DOHH2 (cell line): ENCODE measurements at regions not wholly inside any gene's neighbourhood (a gene's known extent, or its start where the extent isn't known, plus 50 kb on each side); places are given as distances from the start of the nearest gene placed in this dataset.
"Not testable (repeated sequence)": the region's sequence is repeated elsewhere in the genome, so short reads cannot be mapped to it uniquely, and the experiment has no call there.

Source experiments
- H3F3A ChIP-seq: fragments of 200-600 bp; sonication (generic), shearing (Covaris generic); 2 replicates; pipeline ENCODE4 v1.6.0; 2016; ENCODE audit warnings: antibody characterized with exemption, mild to moderate bottlenecking; ENCODE audit not compliant: control insufficient read depth, insufficient read depth
- H3K27ac ChIP-seq: fragments of 200-600 bp; sonication (generic); 2 replicates; pipeline ENCODE4 v1.5.1; 2014; ENCODE audit warnings: low read depth, mild to moderate bottlenecking, low read length, moderate library complexity
- H3K27me3 ChIP-seq: fragments of 200-600 bp; sonication (generic); 2 replicates; pipeline ENCODE4 v1.6.1; 2014; ENCODE audit warnings: mild to moderate bottlenecking, low read length, mixed read lengths; ENCODE audit not compliant: control insufficient read depth
- H3K36me3 ChIP-seq: fragments of 200-600 bp; sonication (generic); 2 replicates; pipeline ENCODE4 v1.6.1; 2014; ENCODE audit warnings: mild to moderate bottlenecking, low read length, moderate library complexity, mixed read lengths; ENCODE audit not compliant: control insufficient read depth
- H3K4me1 ChIP-seq: fragments of 200-600 bp; sonication (generic); 2 replicates; pipeline ENCODE4 v1.6.1; 2014; ENCODE audit warnings: mild to moderate bottlenecking, low read length, mixed read lengths; ENCODE audit not compliant: control insufficient read depth
- H3K4me2 ChIP-seq: fragments of 200-600 bp; sonication (generic); 2 replicates; pipeline ENCODE4 v1.6.0; 2014; ENCODE audit warnings: mild to moderate bottlenecking, low read length, moderate library complexity
- H3K4me3 ChIP-seq: fragments of 200-600 bp; sonication (generic); 2 replicates; pipeline ENCODE4 v1.5.1; 2014; ENCODE audit warnings: mild to moderate bottlenecking, low read length, mixed read lengths
- H3K79me2 ChIP-seq: fragments of 200-600 bp; sonication (generic); 2 replicates; pipeline ENCODE4 v1.6.1; 2014; ENCODE audit warnings: mild to moderate bottlenecking, low read length, mixed read lengths; ENCODE audit not compliant: control insufficient read depth
- H3K9me2 ChIP-seq: fragments of 200-600 bp; sonication (generic); replicated peaks from 2 replicates; pipeline ENCODE4 v1.6.1; 2014; ENCODE audit warnings: mild to moderate bottlenecking, low read length, mixed read lengths; ENCODE audit not compliant: control insufficient read depth
- H3K9me3 ChIP-seq: fragments of 200-600 bp; sonication (generic); 2 replicates; pipeline ENCODE4 v1.6.1; 2014; ENCODE audit warnings: antibody characterized with exemption, low read length, mixed read lengths; ENCODE audit not compliant: control insufficient read depth, insufficient read depth
- H4K20me1 ChIP-seq: fragments of 200-600 bp; sonication (generic); 2 replicates; pipeline ENCODE4 v1.6.0; 2014; ENCODE audit warnings: low read depth, mild to moderate bottlenecking, antibody characterized with exemption, low read length, moderate library complexity; ENCODE audit not compliant: control insufficient read depth, insufficient read depth
- EZH2phosphoT487 ChIP-seq: fragments of 200-600 bp; sonication (generic); IDR thresholded peaks from 2 replicates; pipeline ENCODE4 v1.6.1; 2017; ENCODE audit warnings: borderline replicate concordance, mild to moderate bottlenecking, antibody characterized with exemption, low read length, moderate library complexity, mixed read lengths
- TF ChIP-seq, protein P1 (sequence below): fragments of 200-600 bp; sonication (generic); IDR thresholded peaks from one replicate; pipeline ENCODE4 v1.5.1; 2014; ENCODE audit warnings: antibody characterized with exemption, mild to moderate bottlenecking, low read depth, low read length; ENCODE audit not compliant: poor library complexity, severe bottlenecking

DNA sequence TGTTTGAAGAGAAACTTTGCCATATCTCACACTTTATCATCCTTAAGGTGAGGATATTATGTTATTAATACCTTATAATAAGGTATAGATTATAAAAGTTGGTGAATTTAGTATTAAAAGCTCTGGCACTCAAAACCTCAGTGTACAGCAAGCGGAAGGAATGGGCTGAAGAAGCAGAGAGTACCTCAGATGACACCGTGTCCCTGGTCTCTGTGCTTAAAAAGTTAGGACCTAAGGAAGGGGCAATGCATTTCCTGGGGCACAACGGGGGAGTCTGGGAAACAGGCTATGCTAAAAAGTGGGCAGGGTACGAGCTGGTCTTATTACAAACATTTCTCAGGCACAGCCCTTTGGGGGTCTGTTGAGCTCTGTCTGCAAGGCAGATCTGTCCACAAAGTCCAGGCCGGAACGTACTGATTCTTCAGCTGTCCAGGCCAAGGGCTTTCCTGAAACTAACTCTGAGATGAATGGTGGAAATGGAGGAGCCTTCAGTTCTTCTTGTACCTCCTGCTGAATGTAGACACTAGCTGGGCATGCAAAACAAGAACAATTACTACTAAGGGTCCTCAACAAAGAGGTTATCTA is 202.7 kb downstream of the POM121L12 start:
- Histone ChIP-seq H3F3A (no peaks in the 10 kb centered on the region), H4K20me1 (no peaks in the 10 kb centered on the region), H3K27me3 (no peaks in the 10 kb centered on the region), H3K4me1 (no peaks in the 10 kb centered on the region), H3K36me3 (no peaks in the 10 kb centered on the region), H3K9me2 (no peaks in the 10 kb centered on the region), H3K9me3 (no peaks in the 10 kb centered on the region), H3K4me3 (no peak overlapping the region), H3K27ac (no peak overlapping the region), H3K4me2 (no peak overlapping the region), H3K79me2 (no peaks in the 10 kb centered on the region)
- no peak for TF ChIP-seq EZH2phosphoT487
- TF ChIP-seq, protein P1, sequence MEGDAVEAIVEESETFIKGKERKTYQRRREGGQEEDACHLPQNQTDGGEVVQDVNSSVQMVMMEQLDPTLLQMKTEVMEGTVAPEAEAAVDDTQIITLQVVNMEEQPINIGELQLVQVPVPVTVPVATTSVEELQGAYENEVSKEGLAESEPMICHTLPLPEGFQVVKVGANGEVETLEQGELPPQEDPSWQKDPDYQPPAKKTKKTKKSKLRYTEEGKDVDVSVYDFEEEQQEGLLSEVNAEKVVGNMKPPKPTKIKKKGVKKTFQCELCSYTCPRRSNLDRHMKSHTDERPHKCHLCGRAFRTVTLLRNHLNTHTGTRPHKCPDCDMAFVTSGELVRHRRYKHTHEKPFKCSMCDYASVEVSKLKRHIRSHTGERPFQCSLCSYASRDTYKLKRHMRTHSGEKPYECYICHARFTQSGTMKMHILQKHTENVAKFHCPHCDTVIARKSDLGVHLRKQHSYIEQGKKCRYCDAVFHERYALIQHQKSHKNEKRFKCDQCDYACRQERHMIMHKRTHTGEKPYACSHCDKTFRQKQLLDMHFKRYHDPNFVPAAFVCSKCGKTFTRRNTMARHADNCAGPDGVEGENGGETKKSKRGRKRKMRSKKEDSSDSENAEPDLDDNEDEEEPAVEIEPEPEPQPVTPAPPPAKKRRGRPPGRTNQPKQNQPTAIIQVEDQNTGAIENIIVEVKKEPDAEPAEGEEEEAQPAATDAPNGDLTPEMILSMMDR = no peak

DNA sequence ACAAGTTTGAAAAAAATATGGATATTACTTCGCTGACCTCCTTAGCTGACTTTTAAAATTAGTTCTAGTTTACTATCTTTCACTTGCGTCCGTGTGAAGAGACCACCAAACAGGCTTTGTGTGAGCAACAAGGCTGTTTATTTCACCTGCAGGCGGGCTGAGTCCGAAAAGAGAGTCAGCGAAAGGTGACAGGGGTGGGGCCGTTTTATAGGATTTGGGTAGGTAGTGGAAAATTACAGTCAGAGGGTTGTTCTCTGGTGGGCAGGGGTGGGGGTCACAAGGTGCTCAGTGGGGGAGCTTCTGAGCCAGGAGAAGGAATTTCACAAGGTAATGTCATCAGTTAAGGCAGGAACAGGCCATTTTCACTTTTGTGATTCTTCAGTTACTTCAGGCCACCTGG is 203.7 kb downstream of the POM121L12 start:
- not testable (repeated sequence) for H3K4me2 ChIP-seq, H3K4me1 ChIP-seq, H3K27me3 ChIP-seq, H3K27ac ChIP-seq, H3K4me3 ChIP-seq, H3K9me2 ChIP-seq, H4K20me1 ChIP-seq, H3F3A ChIP-seq, H3K9me3 ChIP-seq, H3K79me2 ChIP-seq, H3K36me3 ChIP-seq

DNA sequence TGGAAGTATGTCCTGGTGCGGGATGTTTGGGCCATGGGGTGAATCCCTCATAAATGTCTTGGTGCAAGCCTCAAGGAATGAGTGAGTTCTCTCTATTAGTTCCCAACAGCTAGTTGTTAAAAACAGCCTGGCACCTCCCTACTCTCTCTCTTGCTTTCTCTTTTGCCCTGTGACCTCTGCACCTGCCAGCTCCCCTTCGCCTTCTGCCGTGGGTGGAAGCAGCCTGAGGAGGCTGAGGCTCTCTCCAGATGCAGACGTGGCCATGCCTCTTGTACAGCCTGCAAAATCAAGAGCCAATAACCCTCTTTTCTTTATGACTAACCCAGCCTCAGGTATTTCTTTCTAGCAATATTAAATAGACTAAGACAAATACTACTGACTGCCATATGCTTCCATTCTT is 210.3 kb downstream of the POM121L12 start:
- H3K4me3 ChIP-seq = no peak overlapping the region
- H3K9me3 ChIP-seq = peaks cover 5% of the 10 kb centered on the region; the same call in 1 of the 2 replicates
- H3K36me3 ChIP-seq = no peaks in the 10 kb centered on the region
- no peaks in the 10 kb centered on the region for H3K27me3 ChIP-seq
- H4K20me1 ChIP-seq = no peaks in the 10 kb centered on the region
- TF ChIP-seq, protein P1 = no peak
- TF ChIP-seq EZH2phosphoT487 = no peak
- no peaks in the 10 kb centered on the region for H3K79me2 ChIP-seq
- H3K4me2 ChIP-seq = no peak overlapping the region
- H3K27ac ChIP-seq = no peak overlapping the region
- H3F3A ChIP-seq = no peaks in the 10 kb centered on the region
- H3K4me1 ChIP-seq = no peaks in the 10 kb centered on the region
- no peaks in the 10 kb centered on the region for H3K9me2 ChIP-seq

DNA sequence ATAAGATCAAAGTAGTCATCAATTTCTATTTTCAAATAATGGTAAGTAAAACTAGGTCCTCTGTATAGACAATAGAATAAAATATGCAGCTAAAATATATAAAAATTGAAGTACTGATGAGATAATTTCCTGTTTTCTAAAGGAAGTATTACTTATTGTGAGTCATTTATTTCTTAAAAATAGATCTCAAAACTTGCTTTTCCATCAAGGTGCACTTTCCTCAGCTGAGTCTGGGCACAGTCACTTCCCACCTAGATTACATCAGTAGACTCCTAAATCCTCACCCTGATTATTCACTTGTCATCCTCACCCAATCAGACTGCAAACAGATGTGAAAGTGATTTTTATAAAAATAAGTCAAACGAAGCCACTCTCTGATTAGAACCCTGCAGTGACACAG is 211.5 kb downstream of the POM121L12 start:
- H3K9me2 ChIP-seq = no peaks in the 10 kb centered on the region
- H3K36me3 ChIP-seq = no peaks in the 10 kb centered on the region
- H3K4me2 ChIP-seq = no peak overlapping the region
- TF ChIP-seq, protein P1 = no peak
- TF ChIP-seq EZH2phosphoT487 = no peak
- peaks cover 5% of the 10 kb centered on the region; the same call in 1 of the 2 replicates for H3K9me3 ChIP-seq
- no peaks in the 10 kb centered on the region for H3K27me3 ChIP-seq
- H3K4me1 ChIP-seq = no peaks in the 10 kb centered on the region
- no peaks in the 10 kb centered on the region for H3F3A ChIP-seq
- H3K79me2 ChIP-seq = no peaks in the 10 kb centered on the region
- H3K4me3 ChIP-seq = no peak overlapping the region
- no peaks in the 10 kb centered on the region for H4K20me1 ChIP-seq
- no peak overlapping the region for H3K27ac ChIP-seq
